ENCODE measurements at regions not wholly inside any gene's neighbourhood (a gene's known extent, or its start where the extent isn't known, plus 50 kb on each side); places are given as distances from the start of the nearest gene placed in this dataset.
"Not testable (repeated sequence)": the region's sequence is repeated elsewhere in the genome, so short reads cannot be mapped to it uniquely, and the experiment has no call there.

- peaks cover 0 to 2% (median 0%) of the 10 kb centered on the region in 3 donors for H3K9me3 Mint-ChIP-seq
- H3K4me1 Mint-ChIP-seq, result no peaks in the 10 kb centered on the region
- no peak overlapping the region for H3K27ac Mint-ChIP-seq
- peaks cover 2% of the 10 kb centered on the region for H3K36me3 Mint-ChIP-seq
- peaks cover 5% of the 10 kb centered on the region for H3K27me3 Mint-ChIP-seq
- no peak overlapping the region for H3K4me3 Mint-ChIP-seq
These were observed 55.4 kb upstream of the KLF14 start for GRCh38 chr7:130789436-130789835.

GRCh38 chr7:130791746-130792145 is 57.7 kb upstream of the KLF14 start:
- Mint-ChIP-seq H3K27ac (no peak overlapping the region), H3K9me3 (peaks cover 0 to 2% (median 0%) of the 10 kb centered on the region in 3 donors), H3K36me3 (peaks cover 2% of the 10 kb centered on the region), H3K27me3 (peaks cover 3% of the 10 kb centered on the region), H3K4me1 (no peaks in the 10 kb centered on the region), H3K4me3 (no peak overlapping the region)

DNA sequence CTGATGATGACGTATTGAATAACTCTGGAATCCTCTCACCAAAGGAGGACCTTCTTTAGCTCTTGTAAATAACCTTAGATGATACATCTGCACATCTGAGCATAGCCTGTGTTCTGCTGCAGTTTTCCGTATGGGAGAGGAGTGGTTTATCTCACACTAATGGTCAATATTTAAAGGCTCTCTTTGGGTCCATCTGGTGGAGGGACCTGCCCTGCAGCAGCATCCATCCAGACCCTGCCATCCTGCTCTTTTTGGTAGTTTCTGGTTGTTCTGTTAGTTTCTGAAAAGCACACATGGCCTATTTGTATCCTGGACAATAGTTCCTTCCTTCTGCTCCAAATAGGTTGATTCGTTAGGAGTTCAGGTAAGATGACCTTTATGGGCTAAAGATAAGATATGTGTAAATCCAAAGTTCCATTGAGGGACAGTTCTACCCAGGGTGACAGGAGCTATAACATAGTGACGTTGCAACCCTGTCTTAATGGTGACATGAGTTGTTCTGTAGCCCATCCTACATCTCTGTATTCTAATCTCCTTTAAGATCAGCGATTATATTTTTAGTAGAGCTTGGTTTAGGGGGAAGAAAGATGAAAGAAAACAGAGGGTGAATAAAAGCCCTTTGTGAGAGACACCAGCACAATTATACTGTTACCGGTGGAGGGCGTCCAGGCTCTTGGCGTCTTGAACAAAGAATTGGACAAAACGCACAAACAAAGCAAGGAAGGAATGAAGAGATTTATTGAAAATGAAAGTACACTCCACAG is 60.0 kb upstream of the KLF14 start:
- H3K27me3 Mint-ChIP-seq, result no peaks in the 10 kb centered on the region
- H3K4me3 Mint-ChIP-seq, result no peak overlapping the region
- H3K27ac Mint-ChIP-seq, result no peak overlapping the region

DNA sequence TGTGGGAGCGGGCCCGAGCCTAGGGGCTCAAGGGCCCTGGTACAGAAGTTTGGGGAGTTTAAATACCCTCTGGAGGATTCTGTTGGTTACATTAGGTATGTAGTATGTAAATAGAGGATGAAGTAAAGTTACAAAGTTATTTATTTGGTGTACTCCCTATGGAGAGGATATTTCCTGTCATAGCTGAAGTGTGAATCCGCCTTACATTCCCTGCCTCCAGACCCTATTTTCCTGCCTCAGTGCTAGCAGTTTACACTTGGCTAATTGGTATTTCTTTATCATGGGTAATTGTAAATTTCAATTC is 60.6 kb upstream of the KLF14 start:
- Mint-ChIP-seq H3K27me3 (no peaks in the 10 kb centered on the region), H3K9me3 (peaks cover 0 to 9% (median 5%) of the 10 kb centered on the region in 3 donors), H3K36me3 (peaks cover 2% of the 10 kb centered on the region), H3K4me3 (no peak overlapping the region), H3K27ac (no peak overlapping the region), H3K4me1 (no peaks in the 10 kb centered on the region)

More for the DNA sequence above, 60.0 kb upstream of the KLF14 start:
- Mint-ChIP-seq H3K9me3 (peaks cover 0 to 9% (median 3%) of the 10 kb centered on the region in 3 donors), H3K36me3 (peaks cover 2% of the 10 kb centered on the region), H3K4me1 (no peaks in the 10 kb centered on the region)

DNA sequence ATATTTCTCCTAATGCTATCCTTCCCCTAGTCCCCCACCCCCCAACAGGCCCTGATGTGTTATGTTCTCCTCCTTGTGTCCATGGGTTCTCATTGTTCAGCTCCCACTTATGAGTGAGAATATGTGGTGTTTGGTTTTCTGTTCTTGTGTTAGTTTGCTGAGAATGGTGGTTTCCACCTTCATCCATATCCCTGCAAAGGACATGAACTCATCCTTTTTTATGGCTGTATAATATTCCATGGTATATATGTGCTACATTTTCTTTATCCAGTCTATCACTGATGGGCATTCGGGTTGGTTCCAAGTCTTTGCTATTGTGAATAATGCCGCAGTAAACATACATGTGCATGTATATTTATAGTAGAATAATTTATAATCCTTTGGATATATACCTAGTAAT is 62.4 kb upstream of the KLF14 start:
- H3K4me1 Mint-ChIP-seq, H3K27me3 Mint-ChIP-seq, H3K9me3 Mint-ChIP-seq, H3K27ac Mint-ChIP-seq, H3K36me3 Mint-ChIP-seq, H3K4me3 Mint-ChIP-seq: not testable (repeated sequence)

- peaks cover 3% of the 10 kb centered on the region for H3K27me3 Mint-ChIP-seq
- H3K27ac Mint-ChIP-seq, result peak overlapping the region in 1 of 3 donors; percentile 10
- H3K36me3 Mint-ChIP-seq, result peaks cover 2% of the 10 kb centered on the region
- H3K9me3 Mint-ChIP-seq, result peaks cover 0 to 4% (median 0%) of the 10 kb centered on the region in 3 donors
- no peaks in the 10 kb centered on the region for H3K4me1 Mint-ChIP-seq
- H3K4me3 Mint-ChIP-seq, result no peak overlapping the region
These were observed 69.1 kb upstream of the KLF14 start for GRCh38 chr7:130803127-130803526.

- H3K36me3 Mint-ChIP-seq, result peaks cover 2% of the 10 kb centered on the region
- peaks cover 0 to 1% (median 0%) of the 10 kb centered on the region in 3 donors for H3K9me3 Mint-ChIP-seq
- H3K27ac Mint-ChIP-seq, result no peak overlapping the region
- no peaks in the 10 kb centered on the region for H3K4me1 Mint-ChIP-seq
- no peak overlapping the region for H3K4me3 Mint-ChIP-seq
- H3K27me3 Mint-ChIP-seq, result peaks cover 3% of the 10 kb centered on the region
These were observed 70.2 kb upstream of the KLF14 start for GRCh38 chr7:130804220-130804619.

DNA sequence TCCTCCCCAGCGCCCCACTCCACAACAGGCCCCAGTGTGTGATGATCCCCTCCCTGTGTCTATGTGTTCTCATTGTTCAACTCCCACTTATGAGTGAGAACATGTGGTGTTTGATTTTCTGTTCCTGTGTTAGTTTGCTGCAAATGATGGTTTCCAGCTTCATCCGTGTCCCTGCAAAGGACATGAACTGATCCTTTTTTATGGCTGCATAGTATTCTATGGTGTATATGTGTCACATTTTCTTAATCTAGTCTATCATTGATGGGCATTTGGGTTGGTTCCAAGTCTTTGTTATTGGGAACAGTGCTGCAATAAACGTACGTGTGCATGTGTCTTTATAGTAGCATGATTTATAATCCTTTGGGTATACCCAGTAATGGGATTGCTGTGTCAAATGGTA is 78.8 kb upstream of the KLF14 start:
- H3K4me3 Mint-ChIP-seq, H3K4me1 Mint-ChIP-seq, H3K27ac Mint-ChIP-seq, H3K36me3 Mint-ChIP-seq, H3K9me3 Mint-ChIP-seq, H3K27me3 Mint-ChIP-seq: not testable (repeated sequence)

DNA sequence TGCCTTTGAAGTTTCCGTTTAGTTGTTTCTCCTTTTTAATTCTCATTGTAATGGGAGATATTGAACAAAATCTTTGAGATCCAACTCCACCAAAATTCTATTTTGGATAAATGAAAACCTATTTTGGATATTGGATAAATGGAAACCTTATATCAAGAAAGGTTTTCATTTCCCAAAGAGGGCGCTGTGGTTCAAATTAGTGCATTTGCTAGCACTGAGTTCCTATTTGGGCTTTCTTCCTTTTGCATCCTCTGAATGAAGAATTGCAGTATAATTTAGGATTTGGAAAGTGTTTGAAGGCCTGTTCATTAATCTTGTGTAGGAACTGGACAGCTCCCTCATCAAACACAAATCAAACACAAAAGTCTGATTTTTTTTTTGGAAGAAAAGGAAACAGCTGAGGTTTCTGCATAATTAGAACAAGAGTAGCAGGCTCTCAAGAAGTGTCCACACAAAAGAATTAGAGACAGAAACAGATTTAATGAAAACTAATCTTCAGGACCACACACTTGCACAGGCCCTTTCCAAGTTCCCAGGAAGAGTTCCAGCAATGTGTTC is 80.8 kb upstream of the KLF14 start:
- Mint-ChIP-seq H3K4me3 (no peak overlapping the region), H3K27ac (no peak overlapping the region), H3K9me3 (peaks cover 0 to 3% (median 2%) of the 10 kb centered on the region in 3 donors), H3K36me3 (no peaks in the 10 kb centered on the region), H3K27me3 (no peaks in the 10 kb centered on the region), H3K4me1 (no peaks in the 10 kb centered on the region)

DNA sequence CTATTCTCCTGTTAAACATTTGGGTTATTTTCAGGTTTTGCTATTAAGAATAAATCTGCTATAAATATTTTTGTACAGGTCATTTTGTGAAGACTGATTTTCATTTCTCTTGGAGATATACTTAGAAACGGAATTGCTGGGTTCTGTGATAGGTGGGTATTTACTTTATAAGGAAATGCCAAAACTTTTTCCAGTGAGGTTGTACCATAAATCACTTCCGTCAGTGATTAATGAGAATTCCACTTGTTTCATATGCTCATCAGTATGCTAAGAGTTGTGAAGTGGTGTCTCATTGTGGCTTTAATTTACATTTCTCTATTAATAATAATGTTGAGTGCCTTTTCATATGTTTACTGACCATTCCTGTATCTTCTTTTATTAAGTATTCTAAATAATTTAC is 84.0 kb upstream of the KLF14 start:
- H3K27ac Mint-ChIP-seq, result no peak overlapping the region
- no peaks in the 10 kb centered on the region for H3K36me3 Mint-ChIP-seq
- no peak overlapping the region for H3K4me3 Mint-ChIP-seq

DNA sequence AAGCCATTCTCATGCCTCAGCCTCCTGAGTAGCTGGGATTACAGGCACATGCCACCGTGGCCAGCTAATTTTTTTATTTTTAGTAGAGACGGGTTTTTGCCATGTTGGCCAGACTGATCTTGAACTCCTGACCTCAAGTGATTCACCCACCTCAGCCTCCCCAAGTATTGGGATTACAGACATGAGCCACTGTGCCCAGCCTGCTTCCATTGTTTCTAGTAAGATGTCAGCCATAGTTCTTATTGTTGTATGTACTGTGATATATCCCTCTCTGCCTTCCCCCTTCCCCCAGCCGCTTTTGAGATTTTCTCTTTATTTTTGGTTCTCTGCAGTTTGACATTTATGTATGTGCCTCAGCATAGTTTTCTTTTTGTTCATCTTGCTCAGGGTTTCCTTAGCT is 87.9 kb upstream of the KLF14 start:
- Mint-ChIP-seq H3K36me3 (peaks cover 6% of the 10 kb centered on the region), H3K4me1 (peaks cover 0 to 5% (median 4%) of the 10 kb centered on the region in 3 donors), H3K9me3 (peaks cover 7 to 15% (median 8%) of the 10 kb centered on the region in 3 donors), H3K27me3 (no peaks in the 10 kb centered on the region), H3K27ac (no peak overlapping the region), H3K4me3 (peak overlapping the region in 1 of 4 donors; percentile 38)

More for the DNA sequence above, 84.0 kb upstream of the KLF14 start:
- Mint-ChIP-seq H3K4me1 (peaks cover 0 to 5% (median under 1%) of the 10 kb centered on the region in 3 donors), H3K27me3 (no peaks in the 10 kb centered on the region), H3K9me3 (peaks cover 0 to 3% (median 2%) of the 10 kb centered on the region in 3 donors)

- Mint-ChIP-seq H3K27me3 (no peaks in the 10 kb centered on the region), H3K4me1 (peaks cover 0 to 5% (median 4%) of the 10 kb centered on the region in 3 donors), H3K9me3 (peaks cover 7 to 23% (median 10%) of the 10 kb centered on the region in 3 donors), H3K27ac (no peak overlapping the region), H3K4me3 (no peak overlapping the region), H3K36me3 (peaks cover 6% of the 10 kb centered on the region)
These were observed 88.6 kb upstream of the KLF14 start for GRCh38 chr7:130822642-130823041.

GRCh38 chr7:130823060-130823459 is 89.1 kb upstream of the KLF14 start:
- Mint-ChIP-seq H3K9me3 (peaks cover 6 to 24% (median 11%) of the 10 kb centered on the region in 3 donors), H3K4me3 (no peak overlapping the region), H3K27me3 (no peaks in the 10 kb centered on the region), H3K4me1 (peaks cover 0 to 5% (median 4%) of the 10 kb centered on the region in 3 donors), H3K27ac (no peak overlapping the region), H3K36me3 (peaks cover 6% of the 10 kb centered on the region)

- H3K27me3 Mint-ChIP-seq, result no peaks in the 10 kb centered on the region
- no peak overlapping the region for H3K27ac Mint-ChIP-seq
- peaks cover 0 to 5% (median 4%) of the 10 kb centered on the region in 3 donors for H3K4me1 Mint-ChIP-seq
- H3K36me3 Mint-ChIP-seq, result peaks cover 8% of the 10 kb centered on the region
- H3K4me3 Mint-ChIP-seq, result no peak overlapping the region
- H3K9me3 Mint-ChIP-seq, result peaks cover 6 to 30% (median 15%) of the 10 kb centered on the region in 3 donors
These were observed 91.8 kb upstream of the KLF14 start for GRCh38 chr7:130825819-130826218.

DNA sequence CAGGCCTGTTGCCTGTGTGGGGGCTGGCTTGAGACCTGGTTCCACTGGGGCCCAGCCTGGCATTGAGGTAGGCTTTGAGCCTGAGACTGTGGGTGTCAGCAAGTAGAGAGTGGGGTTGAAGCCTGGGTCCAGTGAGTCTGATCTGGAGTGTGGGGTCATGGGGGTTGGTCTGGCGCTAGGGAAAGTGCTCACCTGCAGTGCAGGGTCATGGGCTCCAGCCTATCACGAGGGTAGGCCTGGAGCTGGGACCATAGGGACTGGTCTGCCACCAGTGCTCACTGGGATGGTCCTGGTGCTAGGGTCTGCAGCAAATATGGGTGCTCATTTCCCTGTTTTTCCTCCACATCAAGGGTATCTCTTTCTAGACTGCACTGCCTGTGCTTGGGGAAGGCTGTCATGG is 95.4 kb upstream of the KLF14 start:
- Mint-ChIP-seq H3K27me3 (no peaks in the 10 kb centered on the region), H3K4me3 (no peak overlapping the region), H3K27ac (no peak overlapping the region), H3K36me3 (peaks cover 8% of the 10 kb centered on the region), H3K4me1 (no peaks in the 10 kb centered on the region), H3K9me3 (peaks cover 6 to 30% (median 15%) of the 10 kb centered on the region in 3 donors)

DNA sequence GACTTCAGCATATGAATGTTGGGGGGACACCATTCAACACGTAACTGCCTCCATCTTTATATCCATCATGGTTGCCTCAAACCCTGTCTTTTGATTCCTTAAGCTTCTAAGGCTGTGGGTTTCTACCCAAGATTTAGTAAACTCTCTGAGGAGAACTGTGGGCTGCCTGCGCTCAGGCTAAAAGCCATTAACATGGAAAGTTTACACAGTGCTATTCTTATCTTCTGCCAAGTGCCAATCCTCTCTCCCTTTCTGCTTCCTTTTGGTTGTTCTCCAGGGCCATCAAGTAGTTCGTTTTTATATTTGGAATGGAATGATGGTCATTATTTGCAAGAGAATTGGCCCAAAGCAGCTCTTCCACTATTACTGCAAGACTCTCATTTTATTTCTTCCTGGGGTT is 97.3 kb upstream of the KLF14 start:
- Mint-ChIP-seq H3K27ac (no peak overlapping the region), H3K9me3 (peaks cover 2 to 21% (median 9%) of the 10 kb centered on the region in 3 donors), H3K4me1 (no peaks in the 10 kb centered on the region), H3K36me3 (peaks cover 6% of the 10 kb centered on the region), H3K4me3 (no peak overlapping the region), H3K27me3 (peaks cover 2% of the 10 kb centered on the region)

Data from IgD-negative memory B cell (primary cell).